Body of pancreas (tissue), 4 donors: ENCODE measurements at regions not wholly inside any gene's neighbourhood (a gene's known extent, or its start where the extent isn't known, plus 50 kb on each side); places are given as distances from the start of the nearest gene placed in this dataset.
"Not testable (repeated sequence)": the region's sequence is repeated elsewhere in the genome, so short reads cannot be mapped to it uniquely, and the experiment has no call there.

Experiments used
- ATAC-seq: fragments of 150-250 bp; one replicate; pipeline ENCODE4 v1.9.1; 2016
- DNase-seq, 4 donors: peaks; one replicate each; pipeline ENCODE4 v3.0.0-alpha.2; 2019
- H3K27ac ChIP-seq, 4 donors: fragments of 200-600 bp; sonication (generic); 1 replicate in 3 of 4; 2 replicates in 1 of 4; pipeline versions ENCODE4 v1.5.1 to v1.6.1; 2016 to 2019; ENCODE audit warnings: mild to moderate bottlenecking in 1 of 4, mixed read lengths in 1 of 4, moderate library complexity in 1 of 4
- H3K27me3 ChIP-seq, 2 donors: fragments of 200-600 bp; sonication (generic); one replicate each; pipeline ENCODE4 v1.6.0; 2016; ENCODE audit warnings: mild to moderate bottlenecking in 1 of 2
- H3K36me3 ChIP-seq, 2 donors: fragments of 200-600 bp; sonication (generic); replicated peaks in 1 of 2; 2 replicates each; pipeline ENCODE4 v1.5.1; 2016; ENCODE audit warnings: low read depth in 2 of 2; ENCODE audit not compliant: insufficient read depth in 1 of 2
- H3K4me1 ChIP-seq: fragments of 200-600 bp; sonication (generic); one replicate; pipeline ENCODE4 v1.6.0; 2016
- H3K4me3 ChIP-seq, 2 donors: fragments of 200-600 bp; sonication (generic); 1 replicate in 1 of 2; 2 replicates in 1 of 2; pipeline ENCODE4 v1.5.1; 2016 to 2019
- H3K9me3 ChIP-seq, 3 donors: fragments of 200-600 bp; sonication (generic); 1 replicate in 2 of 3; 2 replicates in 1 of 3; pipeline ENCODE4 v1.5.1; 2016
- POLR2A ChIP-seq, 3 donors: fragments of 450-650 bp; IDR thresholded peaks; one replicate each; pipeline ENCODE4 v1.6.1; 2016; ENCODE audit warnings: antibody characterized with exemption in 3 of 3, mild to moderate bottlenecking in 2 of 3
- WGBS, 2 donors: methylation state at CpG; one replicate each; pipeline ENCODE4 v1.1.5; 2017; 5-methylcytosine and 5-hydroxymethylcytosine counted together
- intact Hi-C: fragments of 100-400 bp; cut with DNase I; formaldehyde crosslinking; loops from one replicate; pipeline ENCODE4 v1.15.1; 2023
- TF ChIP-seq, protein P1 (sequence below), 7 experiments: fragments of 450-650 bp in 4 of 7; fragments of 200-600 bp in 3 of 7; sonication (generic) in 3 of 7; IDR thresholded peaks; one replicate each; pipeline ENCODE4 v1.5.1; 2016 to 2019; ENCODE audit warnings: antibody characterized with exemption in 7 of 7

DNA sequence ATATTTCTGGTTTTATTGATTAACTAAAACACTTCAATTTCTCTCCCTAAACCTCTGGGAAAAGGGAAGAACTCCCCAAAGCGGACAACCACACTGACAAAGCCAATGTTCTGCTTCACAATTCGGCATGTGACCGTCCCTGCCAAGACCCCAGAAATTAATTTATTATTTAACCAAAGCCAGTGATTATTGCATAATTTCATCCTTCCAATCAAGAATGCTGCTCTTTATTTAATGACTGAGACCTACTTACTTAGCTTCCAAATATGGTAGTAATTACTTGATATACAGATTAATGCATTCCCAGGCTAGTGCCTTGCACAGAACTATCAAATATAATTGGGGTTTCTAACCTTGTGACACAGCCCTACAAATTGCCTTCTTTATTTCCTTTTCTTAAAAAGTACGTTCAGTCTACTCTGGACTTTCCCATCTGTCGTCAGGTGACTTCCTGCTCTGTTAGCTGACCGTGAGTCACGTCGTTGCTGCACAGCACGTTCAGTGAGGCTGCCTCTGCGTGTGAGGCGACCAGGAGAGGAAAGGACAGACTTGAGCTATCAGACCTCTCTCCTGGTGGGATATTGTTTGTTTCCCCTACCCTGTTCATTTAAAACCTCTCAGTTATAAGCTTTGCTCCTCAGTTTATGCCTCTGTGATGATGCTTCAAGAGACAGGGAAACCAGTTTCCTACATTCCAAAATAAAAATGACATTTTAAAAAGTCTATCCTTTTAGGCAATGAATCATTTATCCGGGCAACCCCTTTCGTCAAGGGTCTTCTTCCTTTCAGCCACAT, 55.7 kb upstream of the TNFAIP3 start:
- Histone ChIP-seq H3K4me1 (peaks cover 9% of the 10 kb centered on the region), H3K27me3 (no peaks in the 10 kb centered on the region), H3K9me3 (no peaks in the 10 kb centered on the region), H3K36me3 (no peaks in the 10 kb centered on the region), H3K4me3 (no peak overlapping the region), H3K27ac (peak overlapping the region in 2 of 4 donors; percentile 10 to 76)
- ATAC-seq: peak; percentile 96
- peak in 2 of 3 donors; percentile 19 to 33 for TF ChIP-seq POLR2A (IDR thresholded peaks at IDR 0.05)
- TF ChIP-seq, protein P1, sequence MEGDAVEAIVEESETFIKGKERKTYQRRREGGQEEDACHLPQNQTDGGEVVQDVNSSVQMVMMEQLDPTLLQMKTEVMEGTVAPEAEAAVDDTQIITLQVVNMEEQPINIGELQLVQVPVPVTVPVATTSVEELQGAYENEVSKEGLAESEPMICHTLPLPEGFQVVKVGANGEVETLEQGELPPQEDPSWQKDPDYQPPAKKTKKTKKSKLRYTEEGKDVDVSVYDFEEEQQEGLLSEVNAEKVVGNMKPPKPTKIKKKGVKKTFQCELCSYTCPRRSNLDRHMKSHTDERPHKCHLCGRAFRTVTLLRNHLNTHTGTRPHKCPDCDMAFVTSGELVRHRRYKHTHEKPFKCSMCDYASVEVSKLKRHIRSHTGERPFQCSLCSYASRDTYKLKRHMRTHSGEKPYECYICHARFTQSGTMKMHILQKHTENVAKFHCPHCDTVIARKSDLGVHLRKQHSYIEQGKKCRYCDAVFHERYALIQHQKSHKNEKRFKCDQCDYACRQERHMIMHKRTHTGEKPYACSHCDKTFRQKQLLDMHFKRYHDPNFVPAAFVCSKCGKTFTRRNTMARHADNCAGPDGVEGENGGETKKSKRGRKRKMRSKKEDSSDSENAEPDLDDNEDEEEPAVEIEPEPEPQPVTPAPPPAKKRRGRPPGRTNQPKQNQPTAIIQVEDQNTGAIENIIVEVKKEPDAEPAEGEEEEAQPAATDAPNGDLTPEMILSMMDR (IDR thresholded peaks at IDR 0.05): no peak
- 17 to 19% methylated on average over 13 of the region's 13 CpGs for WGBS, 2 donors
- intact Hi-C loops: no loop called here
- peak; percentile 57 to 87 (median 75) for DNase-seq

GRCh38 chr6:137811916-137812553, 55.0 kb upstream of the TNFAIP3 start:
- ATAC-seq (peak; percentile 8), DNase-seq (no peak)
- H3K27me3 ChIP-seq: no peaks in the 10 kb centered on the region
- H3K9me3 ChIP-seq: no peaks in the 10 kb centered on the region
- peak overlapping the region in 2 of 4 donors; percentile 10 to 76 for H3K27ac ChIP-seq
- H3K4me1 ChIP-seq: peaks cover 9% of the 10 kb centered on the region
- no peak overlapping the region for H3K4me3 ChIP-seq
- intact Hi-C loops: no loop called here
- WGBS, 2 donors: 59 to 69% methylated on average over 6 of the region's 6 CpGs
- H3K36me3 ChIP-seq: no peaks in the 10 kb centered on the region
- TF ChIP-seq, protein P1 (IDR thresholded peaks at IDR 0.05): no peak
- TF ChIP-seq POLR2A (IDR thresholded peaks at IDR 0.05): no peak

DNA sequence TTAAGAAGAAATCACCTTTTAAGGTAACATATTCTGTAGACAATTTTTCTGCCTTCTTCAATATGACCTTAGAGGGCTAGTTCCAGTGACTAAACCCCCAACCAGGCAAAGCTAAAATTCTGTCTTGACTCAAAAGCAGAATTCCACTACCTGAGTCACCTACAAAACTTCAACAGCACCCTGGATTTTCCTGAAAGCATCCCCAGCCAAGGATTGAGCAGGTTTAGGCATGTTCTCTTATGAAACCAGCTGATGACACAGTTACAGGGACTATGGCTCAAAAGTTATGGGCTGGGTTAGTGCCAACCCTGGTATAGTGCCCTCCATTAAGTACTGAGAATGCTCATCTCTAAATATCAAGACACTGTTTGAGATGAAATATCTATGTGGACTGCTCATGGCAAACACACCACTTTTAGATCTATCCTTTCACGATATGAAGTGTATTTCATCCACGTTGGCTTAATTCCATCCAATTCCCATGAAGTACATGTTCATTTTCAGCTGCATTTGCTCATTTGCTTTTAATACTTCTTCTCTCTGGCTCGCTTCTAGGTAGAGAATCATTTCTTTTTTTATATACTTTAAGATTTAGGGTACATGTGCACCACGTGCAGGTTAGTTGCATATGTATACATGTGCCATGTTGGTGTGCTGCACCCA, 53.6 kb upstream of the TNFAIP3 start:
- Histone ChIP-seq H3K27me3 (no peaks in the 10 kb centered on the region), H3K4me3 (no peak overlapping the region), H3K4me1 (peaks cover 9% of the 10 kb centered on the region), H3K9me3 (no peaks in the 10 kb centered on the region), H3K27ac (no peak overlapping the region), H3K36me3 (no peaks in the 10 kb centered on the region)
- TF ChIP-seq POLR2A (IDR thresholded peaks at IDR 0.05): no peak
- TF ChIP-seq, protein P1 (IDR thresholded peaks at IDR 0.05): no peak
- DNase-seq (no peak), ATAC-seq (no peak)
- 87 to 88% methylated on average over 4 of the region's 4 CpGs for WGBS, 2 donors
- intact Hi-C loops: no loop called here

- ATAC-seq, H3K27ac ChIP-seq, H3K9me3 ChIP-seq, intact Hi-C loops, H3K36me3 ChIP-seq, H3K27me3 ChIP-seq, DNase-seq, H3K4me1 ChIP-seq, H3K4me3 ChIP-seq: not testable (repeated sequence)
- 83 to 88% methylated on average over 2 of the region's 3 CpGs for WGBS, 2 donors
These were observed 53.0 kb upstream of the TNFAIP3 start for GRCh38 chr6:137814030-137814429.

DNA sequence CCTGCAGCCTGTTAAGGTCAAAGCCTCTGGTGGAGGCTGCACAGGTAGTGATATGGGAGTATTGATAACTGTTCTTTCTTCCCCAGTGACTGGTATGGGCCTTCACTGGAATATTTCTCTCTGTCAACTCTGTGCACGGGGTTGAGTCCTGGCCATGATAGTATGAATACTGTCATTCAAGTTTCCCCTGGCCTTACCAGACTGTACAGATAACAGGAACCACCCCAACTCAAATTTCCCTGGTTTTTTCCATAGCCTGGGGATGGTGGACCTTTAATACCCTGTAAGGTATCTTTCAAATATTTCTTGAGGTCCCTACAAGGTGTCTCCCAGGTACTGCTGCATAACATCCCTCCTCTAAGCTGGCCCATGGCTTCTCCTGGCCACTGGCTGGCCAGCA, 51.4 kb upstream of the TNFAIP3 start:
- no peaks in the 10 kb centered on the region for H3K27me3 ChIP-seq
- 71 to 79% methylated on average over 1 of the region's 1 CpG for WGBS, 2 donors
- intact Hi-C loops: no loop called here
- TF ChIP-seq POLR2A (IDR thresholded peaks at IDR 0.05): no peak
- TF ChIP-seq, protein P1 (IDR thresholded peaks at IDR 0.05): no peak
- H3K4me1 ChIP-seq: peaks cover 8% of the 10 kb centered on the region
- H3K9me3 ChIP-seq: no peaks in the 10 kb centered on the region
- H3K4me3 ChIP-seq: no peak overlapping the region
- no peak overlapping the region for H3K27ac ChIP-seq
- H3K36me3 ChIP-seq: no peaks in the 10 kb centered on the region
- DNase-seq (no peak), ATAC-seq (no peak)
